ENCODE measurements at regions not wholly inside any gene's neighbourhood (a gene's known extent, or its start where the extent isn't known, plus 50 kb on each side); places are given as distances from the start of the nearest gene placed in this dataset.
"Not testable (repeated sequence)": the region's sequence is repeated elsewhere in the genome, so short reads cannot be mapped to it uniquely, and the experiment has no call there.

DNA sequence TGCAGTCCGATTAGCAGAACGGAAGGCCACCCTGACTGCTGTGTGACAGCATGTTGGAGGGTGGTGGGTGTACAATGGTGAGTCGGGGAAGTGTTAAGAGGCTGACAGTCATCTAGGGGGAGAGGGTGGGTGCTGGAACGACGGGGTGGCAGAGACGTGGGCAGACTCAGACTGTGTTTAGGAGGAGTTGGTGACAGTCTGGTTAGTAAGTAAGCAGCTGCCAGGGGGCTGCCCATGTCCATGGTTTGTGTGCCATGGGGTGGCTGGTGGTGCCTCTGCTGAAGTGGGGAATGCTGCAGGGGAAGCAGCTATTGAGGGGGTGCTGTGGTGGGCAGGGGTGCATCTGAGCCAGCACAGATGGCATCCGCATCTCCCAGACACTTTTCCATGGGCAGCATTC, 51.3 kb upstream of the BOD1 start:
- DNase-seq (ENCODE audit: low spot score), result no peak

DNA sequence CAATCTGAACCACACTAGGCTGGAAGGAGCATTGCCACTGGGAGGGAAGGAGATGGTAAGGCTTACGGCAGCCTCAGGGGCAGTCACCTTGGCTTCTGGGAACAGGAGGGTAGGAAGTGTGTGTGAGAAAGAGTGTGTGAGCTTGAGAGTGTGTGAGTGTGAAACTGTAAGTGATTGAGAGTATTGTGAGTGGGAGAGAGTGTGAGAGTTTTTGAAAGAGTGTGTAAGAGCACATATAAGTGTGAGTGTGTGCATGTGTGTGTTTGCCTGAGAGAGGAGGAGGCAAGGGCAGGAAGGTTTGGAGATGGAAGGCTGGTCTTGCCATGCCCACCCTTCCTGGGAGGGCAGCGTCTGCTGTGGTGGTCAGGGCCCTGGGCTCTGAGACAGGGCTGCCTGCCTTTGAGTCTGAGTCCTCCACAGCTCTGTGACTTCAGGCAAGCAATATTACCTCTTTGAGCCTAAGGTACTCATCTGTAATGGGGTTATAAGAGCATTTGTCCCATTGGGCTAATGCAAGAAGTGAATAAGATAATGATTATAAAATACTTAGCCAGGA, 51.9 kb upstream of the BOD1 start:
- DNase-seq (ENCODE audit: low spot score), result no peak

DNA sequence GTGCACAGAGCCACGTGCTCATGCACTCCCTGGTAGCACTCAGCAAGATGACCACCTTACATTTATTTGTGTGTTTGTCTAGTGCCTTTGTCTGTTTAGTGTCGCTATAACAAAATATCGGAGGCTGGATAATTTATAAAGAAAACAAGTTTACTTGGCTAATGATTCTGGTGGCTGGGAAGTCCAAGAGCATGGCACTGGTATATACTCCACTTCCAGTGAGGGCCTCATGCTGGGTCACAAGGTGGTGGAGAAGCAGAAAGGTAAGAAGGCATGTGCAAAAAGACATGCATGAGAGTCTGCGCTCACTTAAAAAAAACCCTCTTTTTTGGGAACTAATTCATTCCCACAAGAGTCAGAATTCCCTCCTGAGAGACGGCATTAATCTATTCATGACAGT, 52.5 kb upstream of the BOD1 start:
- DNase-seq (ENCODE audit: low spot score), result no peak

DNA sequence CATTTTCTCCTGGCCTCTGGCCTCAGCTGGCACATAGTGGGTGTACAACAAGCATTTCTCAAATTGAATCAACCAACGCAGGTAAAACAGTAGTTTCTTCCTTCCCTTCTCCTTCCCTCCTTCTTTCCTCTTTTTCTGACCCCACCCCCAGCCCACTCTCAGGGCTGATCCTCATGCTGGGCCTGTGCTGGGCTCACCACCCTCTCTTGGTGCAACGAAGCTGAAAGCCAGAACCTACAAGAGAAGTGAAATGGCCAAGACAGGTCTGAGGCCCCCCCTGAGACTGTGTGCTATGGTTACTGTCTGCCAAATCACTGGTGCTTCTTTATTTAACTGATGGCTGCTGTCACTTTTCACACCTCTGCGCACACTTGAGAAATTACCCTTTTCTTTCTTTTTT, 53.0 kb upstream of the BOD1 start:
- no peak for DNase-seq (ENCODE audit: low spot score)

DNA sequence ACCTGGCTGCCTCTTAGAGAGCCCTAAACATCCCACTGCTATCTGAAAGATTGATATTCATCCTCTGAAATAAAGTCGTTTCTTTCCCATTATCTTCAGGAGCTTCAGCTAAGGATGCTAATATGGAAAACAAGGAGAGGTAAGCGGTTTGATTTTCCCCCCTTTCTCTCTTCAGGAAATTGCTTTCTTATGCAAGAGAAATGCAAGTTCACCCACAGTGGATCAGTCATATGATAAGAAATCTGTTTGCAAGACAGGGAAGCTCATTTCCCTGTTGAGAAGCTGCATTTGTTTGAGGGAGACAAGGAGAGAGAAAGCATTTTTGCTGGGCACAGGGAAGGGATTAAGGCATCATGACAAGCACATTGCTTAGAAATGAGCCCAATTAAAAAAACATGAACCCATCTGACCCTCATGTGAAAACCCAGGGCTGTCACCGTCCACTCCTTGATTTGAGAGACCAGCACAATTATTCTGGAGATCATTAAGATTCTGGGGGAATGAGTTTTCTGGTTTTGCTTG, 53.7 kb upstream of the BOD1 start:
- no peak for DNase-seq (ENCODE audit: low spot score)

DNA sequence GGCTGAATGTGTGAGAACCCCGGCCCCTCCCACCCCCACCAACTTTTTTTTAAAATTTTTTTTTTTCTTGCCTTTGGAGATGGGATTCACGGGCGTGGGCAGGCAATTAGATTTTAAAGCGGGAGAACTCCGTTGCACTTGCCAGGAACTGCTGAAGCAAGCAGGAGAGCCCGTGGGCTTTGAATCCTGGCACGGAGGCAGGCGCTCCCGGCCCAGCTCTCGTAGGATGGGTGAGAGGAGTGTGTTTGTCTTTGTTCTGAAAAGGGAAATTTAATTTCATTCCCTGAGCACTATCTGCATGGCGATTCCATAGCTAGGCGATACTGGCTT, 54.3 kb upstream of the BOD1 start:
- no peak for DNase-seq (ENCODE audit: low spot score)

DNA sequence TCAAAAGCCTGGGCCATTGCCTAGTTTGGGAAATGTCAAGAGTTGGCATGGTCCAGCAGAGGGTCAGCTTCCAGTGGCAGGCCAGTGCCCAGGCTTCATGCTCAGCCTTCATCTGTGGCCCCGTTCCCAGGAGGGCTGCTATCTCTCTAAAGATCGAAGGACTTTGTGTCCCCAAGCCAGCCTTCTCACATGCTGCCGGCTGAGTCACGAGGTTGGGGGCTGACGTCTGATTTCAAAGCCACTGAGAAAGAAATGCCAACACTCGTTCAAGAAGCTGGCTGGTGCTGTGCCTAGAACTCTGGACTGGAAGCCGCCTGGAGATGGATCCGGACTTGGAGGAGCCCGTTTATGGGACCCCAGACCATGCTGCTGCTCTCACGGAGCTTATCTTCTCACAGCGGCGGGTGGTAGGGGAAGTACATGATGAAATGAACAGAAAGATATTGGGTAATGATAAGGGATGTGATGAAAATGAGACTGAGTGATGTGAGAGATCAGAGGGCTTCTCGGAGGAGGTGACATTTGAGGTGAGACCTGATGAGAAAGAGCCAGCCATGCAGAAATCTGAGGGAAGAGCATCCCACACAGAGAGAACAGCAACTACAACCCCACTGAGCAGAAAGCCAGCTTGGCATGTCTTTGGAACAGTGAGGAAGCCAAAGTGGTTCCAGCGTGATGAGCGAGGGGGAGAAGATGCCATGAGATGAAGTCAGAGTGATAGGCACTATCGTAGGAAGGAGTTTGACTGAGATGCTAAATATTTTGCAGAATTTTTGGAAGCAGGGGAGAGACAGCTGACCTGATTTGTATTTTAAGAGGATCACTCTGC, 54.9 kb upstream of the BOD1 start:
- no peak for DNase-seq (ENCODE audit: low spot score)

DNA sequence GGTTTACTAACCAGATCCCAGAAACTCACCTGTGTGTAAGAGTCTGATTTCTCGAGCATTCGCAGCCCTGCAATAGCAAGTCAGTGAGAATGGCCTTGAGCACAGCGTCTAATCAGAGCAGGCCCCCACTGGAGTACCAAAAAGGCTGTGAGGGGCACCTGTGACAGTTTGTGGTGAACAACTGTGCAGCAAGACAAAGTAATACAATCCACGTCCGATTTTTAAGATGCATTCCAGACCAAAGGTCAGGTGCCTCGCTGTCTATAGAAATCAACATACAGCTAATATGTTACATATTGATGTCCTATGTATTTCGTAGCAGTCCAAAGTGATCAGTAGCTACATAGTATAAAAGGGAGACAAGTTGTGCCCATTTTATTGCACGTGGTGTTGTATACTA, 55.7 kb upstream of the BOD1 start:
- DNase-seq (ENCODE audit: low spot score), result no peak

DNA sequence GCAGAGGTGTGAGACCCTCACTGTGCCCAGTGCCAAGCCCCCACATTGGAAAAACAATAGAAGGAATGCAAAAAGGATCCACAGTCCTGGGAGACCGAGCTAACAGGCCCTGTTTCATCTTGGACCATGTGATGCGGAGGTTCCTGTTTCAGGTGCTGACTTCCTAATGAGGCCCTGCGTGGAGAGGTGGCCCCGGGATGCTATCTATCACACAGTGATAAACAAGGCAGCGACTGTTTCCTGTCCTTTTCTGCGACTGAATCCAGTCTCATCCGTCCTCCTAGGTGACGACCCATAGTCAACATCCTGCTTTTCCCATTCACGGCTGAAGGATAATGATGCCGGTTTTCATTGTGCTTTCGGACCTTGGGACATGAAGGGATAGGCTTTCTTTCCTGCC, 56.4 kb upstream of the BOD1 start:
- DNase-seq (ENCODE audit: low spot score), result no peak

DNA sequence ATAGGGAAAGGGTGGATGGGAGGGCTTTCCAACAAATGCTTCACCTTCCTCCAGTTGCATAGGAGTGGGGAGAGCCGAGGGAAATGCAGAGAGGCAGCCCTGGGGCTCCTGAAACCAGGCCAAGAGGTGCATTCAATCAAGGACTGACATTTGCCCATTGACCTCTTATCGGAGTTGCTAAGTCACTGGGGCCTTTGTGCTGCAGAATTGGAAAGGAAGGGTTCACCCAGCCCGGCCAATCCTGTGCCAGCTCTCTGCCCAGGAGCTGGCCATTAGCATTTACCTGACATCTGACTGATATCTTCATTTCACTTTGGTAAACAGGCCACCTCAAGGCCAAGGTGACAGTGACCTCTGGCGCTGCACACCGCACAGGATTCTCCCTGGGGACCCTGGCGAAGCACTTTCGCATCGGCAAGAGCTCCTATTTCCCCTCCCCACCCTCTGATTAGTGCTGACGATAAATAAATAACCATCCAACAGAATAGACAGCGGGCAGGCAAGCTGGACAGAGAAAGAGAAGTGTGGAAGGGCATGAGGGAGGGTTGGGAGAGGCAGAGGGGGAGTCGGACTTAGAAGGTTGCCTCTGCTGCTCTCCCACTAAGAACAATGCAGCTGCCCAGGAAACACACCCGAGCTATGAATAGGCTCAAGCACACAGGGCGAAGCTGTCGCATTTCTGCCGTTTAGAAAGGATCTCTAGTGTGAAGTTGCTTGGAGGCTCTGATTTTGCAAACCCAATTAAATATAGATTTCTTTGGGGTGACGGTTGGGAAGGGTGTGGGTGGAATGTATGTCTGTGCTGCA, 57.0 kb upstream of the BOD1 start:
- DNase-seq (ENCODE audit: low spot score), result no peak

DNA sequence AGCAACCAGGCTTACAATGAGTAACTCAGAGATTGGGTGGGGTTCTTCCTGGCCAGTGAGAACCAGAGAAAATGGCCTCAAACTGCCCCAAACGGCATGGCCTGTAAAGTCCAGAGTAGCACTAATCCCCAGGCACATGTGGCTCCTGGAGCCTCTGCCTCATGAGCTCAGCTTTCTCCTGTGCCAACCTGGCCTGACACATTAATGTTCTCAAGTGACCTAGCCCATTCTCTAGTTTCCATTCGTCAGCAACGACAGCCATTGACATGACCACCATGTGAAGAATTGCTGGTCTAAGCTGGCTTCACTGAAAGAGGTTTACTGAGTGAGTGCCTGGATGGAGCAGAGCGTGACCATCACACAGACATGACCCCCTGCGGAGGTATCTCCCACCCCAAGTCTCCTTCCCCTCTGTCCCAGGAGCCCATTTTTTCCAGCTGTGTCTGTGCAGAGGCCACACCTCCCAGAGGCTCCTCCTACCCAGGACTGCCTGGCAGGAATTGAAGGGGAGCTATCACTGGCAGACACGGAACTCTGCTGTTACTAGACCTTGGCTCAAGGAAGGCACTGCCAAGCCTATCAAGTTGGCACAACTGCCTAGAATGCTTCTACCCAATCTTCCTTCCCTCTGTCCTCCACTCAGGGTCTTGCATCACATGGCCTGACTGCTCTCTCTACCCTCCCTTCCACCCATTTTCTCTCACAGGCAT, 59.0 kb upstream of the BOD1 start:
- DNase-seq (ENCODE audit: low spot score), result no peak

DNA sequence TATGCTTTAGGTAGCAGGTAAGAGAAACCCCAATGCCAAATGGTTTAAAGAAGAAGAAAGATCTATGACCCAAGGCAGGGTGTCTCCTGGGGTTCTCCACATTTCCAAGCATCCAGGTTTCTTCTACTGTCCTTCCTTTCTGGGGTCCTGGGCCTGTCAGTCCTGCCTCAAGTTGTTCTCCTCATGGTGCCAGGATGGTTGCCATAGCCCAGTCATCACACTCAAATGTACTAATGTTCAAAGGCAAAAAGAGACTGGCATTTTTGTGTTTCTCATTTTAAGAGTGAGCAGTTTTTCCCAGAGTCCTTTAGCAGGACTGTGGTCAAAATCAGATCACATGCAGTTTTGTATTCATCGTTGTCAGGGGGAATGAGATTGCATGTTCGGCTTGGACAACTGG, 59.9 kb upstream of the BOD1 start:
- no peak for DNase-seq (ENCODE audit: low spot score)

DNA sequence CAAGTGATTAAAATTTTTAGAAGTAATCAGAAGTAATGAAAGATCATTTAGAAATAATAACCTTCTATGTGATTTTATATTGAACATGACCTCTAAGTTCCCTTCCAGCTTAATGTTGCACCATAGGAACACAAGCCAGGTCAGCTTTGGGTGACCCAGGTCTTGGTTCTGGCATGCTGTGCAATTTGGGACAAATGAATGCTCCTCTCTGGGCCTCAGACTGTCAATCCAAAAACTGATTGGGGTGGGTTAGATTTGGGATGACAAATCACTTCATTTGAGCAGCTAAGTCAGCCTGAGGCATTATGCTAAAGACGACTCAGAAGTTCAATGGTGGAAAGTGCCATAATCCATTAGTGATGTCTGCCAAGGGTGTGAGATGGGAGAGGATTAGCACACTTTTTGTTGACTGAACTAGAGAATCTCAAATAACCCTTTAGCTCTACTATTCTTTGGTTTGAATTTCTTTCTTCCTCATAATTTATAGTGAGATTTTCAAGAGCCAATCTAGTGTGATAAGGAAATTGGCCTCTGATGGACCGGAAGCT, 60.7 kb upstream of the BOD1 start:
- no peak for DNase-seq (ENCODE audit: low spot score)

DNA sequence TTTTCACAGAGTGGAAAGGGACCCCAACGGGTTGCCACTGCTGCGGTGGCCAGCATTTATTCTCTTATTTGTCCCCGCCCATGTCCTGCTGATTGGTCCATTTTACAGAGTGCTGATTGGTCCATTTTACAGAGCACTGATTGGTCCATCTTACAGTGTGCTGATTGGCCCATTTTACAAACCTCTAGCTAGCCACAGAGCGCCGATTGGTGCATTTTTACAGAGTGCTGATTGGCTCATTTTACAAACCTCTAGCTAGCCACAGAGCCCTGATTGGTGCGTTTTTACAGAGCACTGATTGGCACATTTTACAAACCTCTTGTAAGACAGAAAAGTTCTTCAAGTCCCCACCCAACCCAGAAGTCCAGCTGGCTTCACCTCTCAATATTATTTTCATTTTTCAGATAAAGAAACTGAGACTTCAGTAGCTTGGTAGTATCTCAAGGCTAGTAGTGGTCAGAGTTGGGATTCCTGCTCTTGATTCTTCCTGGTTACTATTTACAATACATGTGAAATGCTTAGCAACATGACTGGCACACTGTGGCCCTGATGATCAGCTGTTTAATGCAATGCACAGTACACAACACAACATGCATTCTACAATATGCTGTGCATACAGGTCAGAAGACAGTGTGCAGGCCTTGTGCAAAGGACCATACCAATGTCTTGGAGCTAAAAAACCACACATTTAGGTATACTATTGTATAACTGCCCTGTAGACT, 63.6 kb upstream of the BOD1 start:
- no peak for DNase-seq (ENCODE audit: low spot score)

DNA sequence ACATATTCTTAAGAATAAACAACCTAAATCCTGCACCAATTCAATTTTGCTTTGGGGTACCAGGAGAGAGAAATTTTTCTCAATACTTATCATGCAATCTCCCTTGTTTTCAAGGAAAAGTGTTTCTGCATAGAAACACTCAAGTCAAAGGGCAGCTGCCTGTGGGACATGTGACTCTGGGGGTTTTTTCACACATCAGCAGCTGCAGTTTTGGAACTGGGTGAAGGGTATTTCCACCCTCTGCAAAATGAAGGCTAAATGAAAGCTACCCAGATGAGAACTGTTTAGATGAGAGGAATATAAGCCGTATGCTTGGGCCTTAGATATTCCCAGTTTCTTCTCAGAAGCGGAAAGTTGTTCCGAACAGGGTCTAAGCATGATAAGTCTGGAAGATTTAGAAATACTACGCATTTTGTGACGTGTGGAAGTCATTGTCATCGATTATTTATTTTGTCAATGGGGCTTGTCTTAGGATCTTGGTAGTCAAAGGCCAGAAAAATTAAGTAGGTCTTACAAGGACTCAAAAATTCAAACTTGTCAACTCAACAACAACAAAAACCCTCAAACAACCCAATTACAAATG, 64.3 kb upstream of the BOD1 start:
- no peak for DNase-seq (ENCODE audit: low spot score)

DNA sequence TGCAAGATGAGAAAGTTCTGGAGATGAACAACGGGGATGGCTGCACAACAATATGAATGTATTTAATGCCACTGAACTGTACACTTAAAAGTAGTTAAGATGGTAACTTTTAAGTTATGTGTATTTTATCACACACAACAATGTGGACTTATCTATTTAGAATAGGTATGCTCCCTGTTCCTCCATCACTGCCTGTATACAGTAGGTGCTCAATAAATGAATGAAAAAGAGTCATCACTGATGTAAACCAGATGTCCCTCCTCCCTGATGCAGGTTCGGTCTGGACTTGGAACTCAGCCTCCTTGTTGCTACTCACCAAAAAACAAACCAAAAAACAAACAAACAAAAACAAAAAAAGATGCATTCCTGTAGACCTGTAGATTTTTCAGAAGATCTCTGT, 65.9 kb upstream of the BOD1 start:
- DNase-seq (ENCODE audit: low spot score), result no peak

DNA sequence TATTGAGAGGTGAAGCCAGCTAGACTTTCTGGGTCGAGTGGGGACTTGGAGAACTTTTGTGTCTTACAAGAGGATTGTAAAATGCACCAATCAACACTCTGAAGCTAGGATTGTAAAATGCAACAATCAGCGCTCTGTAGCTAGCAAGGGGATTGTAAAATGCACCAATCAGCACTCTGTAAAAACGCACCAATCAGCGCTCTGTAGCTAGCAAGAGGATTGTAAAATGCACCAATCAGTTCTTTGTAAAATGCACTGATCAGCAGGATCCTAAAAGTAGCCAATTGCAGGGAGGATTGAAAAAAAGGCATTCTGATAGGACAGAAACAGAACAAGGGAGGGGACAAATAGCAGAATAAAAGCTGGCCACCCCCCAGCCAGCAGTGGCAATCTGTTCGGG, 68.1 kb upstream of the BOD1 start:
- DNase-seq (ENCODE audit: low spot score), result not testable (repeated sequence)

DNA sequence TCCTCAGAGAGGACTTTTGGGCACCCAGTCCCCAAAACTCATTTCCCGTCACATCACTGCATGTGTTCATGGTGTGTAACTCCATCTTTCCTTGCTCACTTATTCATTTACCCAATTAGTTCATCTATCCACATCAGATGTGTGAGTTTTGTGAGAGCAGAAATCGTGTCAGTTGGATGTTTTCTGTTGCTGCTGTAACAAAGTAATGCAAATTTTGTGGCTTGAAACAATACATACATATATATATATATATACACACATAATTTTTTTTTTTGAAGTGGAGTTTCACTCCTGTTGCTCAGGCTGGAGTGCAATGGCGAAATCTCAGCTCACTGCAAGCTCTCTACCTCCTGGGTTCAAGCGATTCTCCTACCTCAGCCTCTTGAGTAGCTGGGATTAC, 70.5 kb upstream of the BOD1 start:
- no peak for DNase-seq (ENCODE audit: low spot score)

DNA sequence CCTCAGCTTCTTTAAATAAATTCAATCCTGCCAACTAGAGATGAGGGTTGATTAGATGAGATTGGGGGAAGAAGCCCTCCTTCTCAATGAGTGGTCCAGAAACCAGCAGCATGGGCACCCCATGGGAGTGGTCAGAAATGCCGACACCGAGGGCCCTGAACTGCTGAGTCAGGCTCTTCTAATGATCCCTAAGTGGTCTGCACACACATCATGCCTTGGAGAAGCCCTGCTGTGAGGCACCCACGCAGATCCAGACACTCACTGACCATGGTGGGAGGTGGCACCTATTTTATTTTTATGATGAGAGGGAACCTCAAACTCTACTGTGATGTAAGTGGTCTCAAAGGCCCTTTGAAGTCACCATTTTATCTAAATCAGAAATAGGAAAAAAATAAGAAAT, 72.3 kb upstream of the BOD1 start:
- DNase-seq (ENCODE audit: low spot score), result no peak

DNA sequence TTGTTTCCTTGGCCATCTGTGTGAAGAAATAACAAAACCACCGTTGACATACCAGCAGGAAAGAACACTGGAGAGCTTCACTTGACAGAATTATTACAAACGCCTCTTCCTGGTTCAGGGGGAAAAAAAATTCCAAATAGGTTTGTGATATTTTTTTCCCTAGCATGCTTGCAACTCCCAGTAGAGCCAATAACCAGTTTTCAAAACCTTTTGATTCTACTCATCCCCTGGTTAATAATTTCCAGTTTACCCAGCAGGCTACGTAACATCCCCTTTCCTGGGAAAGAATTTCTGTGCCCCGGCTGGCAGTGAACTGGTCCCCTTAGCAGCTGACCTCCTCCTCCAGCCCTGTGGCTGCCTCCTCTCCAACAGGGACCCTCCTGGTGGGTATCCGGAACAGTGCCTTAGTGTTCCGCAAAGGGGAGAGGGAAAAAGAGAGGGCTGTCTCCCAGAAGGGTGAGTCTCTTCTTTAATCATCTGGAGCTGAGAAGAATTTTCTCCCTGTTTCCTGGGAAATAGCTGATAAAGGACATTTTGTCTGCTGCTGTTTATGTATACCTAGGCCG, 72.8 kb upstream of the BOD1 start:
- DNase-seq (ENCODE audit: low spot score), result no peak
